ENCODE measurements at regions not wholly inside any gene's neighbourhood (a gene's known extent, or its start where the extent isn't known, plus 50 kb on each side); places are given as distances from the start of the nearest gene placed in this dataset.

DNA sequence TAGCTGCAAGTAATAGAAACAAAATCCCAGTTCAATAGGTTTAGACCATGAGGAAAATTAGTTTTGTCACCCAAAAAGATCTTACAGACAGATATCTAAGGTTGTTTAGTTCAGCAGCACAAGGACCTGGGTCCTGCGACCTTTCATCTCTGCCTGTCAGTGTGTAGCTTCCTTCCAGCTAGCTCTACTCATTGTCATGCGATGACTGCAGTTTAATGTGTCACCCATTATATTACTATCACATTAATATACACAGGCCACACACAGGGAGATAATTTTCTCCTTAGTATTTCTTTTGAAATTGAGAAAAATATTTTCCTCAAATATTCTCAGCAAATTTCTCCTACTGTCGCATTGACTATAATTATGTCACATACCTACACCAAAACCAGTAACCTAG is 232.1 kb upstream of the ARSJ start:
- TF ChIP-seq POLR2A (IDR thresholded peaks at IDR 0.05; ENCODE audit: low read depth, low read length) (no peak), POLR2AphosphoS5 (IDR thresholded peaks at IDR 0.05; ENCODE audit: low read depth, low read length) (no peak), POU2F2 (IDR thresholded peaks at IDR 0.05; ENCODE audit: low read depth, low read length) (no peak), TAF1 (IDR thresholded peaks at IDR 0.05; ENCODE audit: low read depth, low read length) (no peak), SPI1 (IDR thresholded peaks at IDR 0.05; ENCODE audit: low read depth, low read length) (no peak), PAX5 (IDR thresholded peaks at IDR 0.05; ENCODE audit: insufficient read depth, low read length, severe bottlenecking) (no peak)

Measured in GM12891 (cell line).